Liver (tissue), 8 donors: ENCODE measurements at regions not wholly inside any gene's neighbourhood (a gene's known extent, or its start where the extent isn't known, plus 50 kb on each side); places are given as distances from the start of the nearest gene placed in this dataset.

Experiments
- DNase-seq: peaks from one replicate; pipeline ENCODE4 v3.0.0-alpha.2; 2017; ENCODE audit warnings: low spot score
- H3K27ac ChIP-seq, 2 donors: one replicate each; pipeline ENCODE4 v1.7.0; 2013; ENCODE audit warnings: inconsistent platforms in 2 of 2, low read length in 2 of 2, control low read depth in 1 of 2, low read depth in 1 of 2, mild to moderate bottlenecking in 1 of 2
- H3K27me3 ChIP-seq, 4 donors: one replicate each; pipeline versions ENCODE4 v1.6.1 to v1.7.0; 2013; ENCODE audit warnings: low read length in 3 of 4, inconsistent platforms in 1 of 4, mild to moderate bottlenecking in 1 of 4, moderate library complexity in 1 of 4; ENCODE audit not compliant: control insufficient read depth in 4 of 4, insufficient read depth in 4 of 4
- H3K36me3 ChIP-seq, 4 donors: one replicate each; pipeline versions ENCODE4 v1.6.1 to v1.7.0; 2013; ENCODE audit warnings: low read length in 3 of 4, mild to moderate bottlenecking in 3 of 4, low read depth in 1 of 4, moderate library complexity in 1 of 4; ENCODE audit not compliant: control insufficient read depth in 4 of 4, insufficient read depth in 3 of 4
- H3K4me1 ChIP-seq, 4 donors: one replicate each; pipeline versions ENCODE4 v1.6.1 to v1.7.0; 2013; ENCODE audit warnings: low read length in 3 of 4, mild to moderate bottlenecking in 3 of 4, moderate library complexity in 1 of 4; ENCODE audit not compliant: control insufficient read depth in 4 of 4, insufficient read depth in 4 of 4
- H3K4me3 ChIP-seq, 3 donors: one replicate each; pipeline versions ENCODE4 v1.6.1 to v1.7.0; 2013; ENCODE audit warnings: low read length in 3 of 3, control low read depth in 1 of 3, low read depth in 1 of 3, mild to moderate bottlenecking in 1 of 3
- H3K9ac ChIP-seq, 2 donors: one replicate each; pipeline ENCODE4 v1.7.0; 2013; ENCODE audit warnings: low read length in 2 of 2, mild to moderate bottlenecking in 2 of 2, moderate library complexity in 2 of 2, control low read depth in 1 of 2, low read depth in 1 of 2
- H3K9me3 ChIP-seq, 4 donors: one replicate each; pipeline versions ENCODE4 v1.6.1 to v1.7.0; 2013; ENCODE audit warnings: low read length in 3 of 4; ENCODE audit not compliant: control insufficient read depth in 4 of 4
- ATF3 ChIP-seq: IDR thresholded peaks from 2 replicates; pipeline ENCODE4 v1.6.1; 2016; ENCODE audit warnings: antibody characterized with exemption
- CTCF ChIP-seq: fragments of 150-350 bp; IDR thresholded peaks from 2 replicates; pipeline ENCODE4 v1.5.1; 2017; ENCODE audit warnings: improper control_type of control experiment, low read depth, low read length; ENCODE audit not compliant: missing input control
- EGR1 ChIP-seq, 2 donors: IDR thresholded peaks; 2 replicates each; pipeline ENCODE4 v1.6.1; 2016 to 2018; ENCODE audit warnings: antibody characterized with exemption in 2 of 2, low read depth in 2 of 2
- FOXA1 ChIP-seq: IDR thresholded peaks from 2 replicates; pipeline ENCODE4 v1.6.1; 2016; ENCODE audit warnings: antibody characterized with exemption
- FOXA2 ChIP-seq: IDR thresholded peaks from 2 replicates; pipeline ENCODE4 v1.6.1; 2016; ENCODE audit warnings: antibody characterized with exemption
- GABPA ChIP-seq, 2 donors: IDR thresholded peaks in 1 of 2; conservative IDR thresholded peaks in 1 of 2; 2 replicates each; pipeline ENCODE4 v1.6.1; 2016; ENCODE audit warnings: antibody characterized with exemption in 2 of 2, mild to moderate bottlenecking in 1 of 2, moderate library complexity in 1 of 2
- HNF4A ChIP-seq, 2 donors: conservative IDR thresholded peaks; 2 replicates each; pipeline ENCODE4 v1.6.1; 2016; ENCODE audit warnings: antibody characterized with exemption in 2 of 2, mild to moderate bottlenecking in 2 of 2
- HNF4G ChIP-seq: IDR thresholded peaks from 2 replicates; pipeline ENCODE4 v1.6.1; 2016; ENCODE audit warnings: antibody characterized with exemption
- JUND ChIP-seq, 2 donors: IDR thresholded peaks; 2 replicates each; pipeline ENCODE4 v1.6.1; 2016; ENCODE audit warnings: antibody characterized with exemption in 2 of 2
- MAX ChIP-seq: IDR thresholded peaks from 2 replicates; pipeline ENCODE4 v1.6.1; 2016; ENCODE audit warnings: antibody characterized with exemption
- NR2F2 ChIP-seq: IDR thresholded peaks from 2 replicates; pipeline ENCODE4 v1.6.1; 2016; ENCODE audit warnings: antibody characterized with exemption
- RAD21 ChIP-seq, 2 donors: IDR thresholded peaks; 2 replicates each; pipeline ENCODE4 v1.6.1; 2016; ENCODE audit warnings: antibody characterized with exemption in 2 of 2, mild to moderate bottlenecking in 2 of 2
- REST ChIP-seq: IDR thresholded peaks from 2 replicates; pipeline ENCODE4 v1.6.1; 2016; ENCODE audit warnings: antibody characterized with exemption, mild to moderate bottlenecking
- RXRA ChIP-seq, 2 donors: IDR thresholded peaks; 2 replicates each; pipeline ENCODE4 v1.6.1; 2017 to 2018; ENCODE audit warnings: antibody characterized with exemption in 2 of 2, mild to moderate bottlenecking in 1 of 2
- SP1 ChIP-seq: IDR thresholded peaks from 2 replicates; pipeline ENCODE4 v1.6.1; 2018; ENCODE audit warnings: antibody characterized with exemption, mild to moderate bottlenecking
- TAF1 ChIP-seq: conservative IDR thresholded peaks from 2 replicates; pipeline ENCODE4 v1.6.1; 2016; ENCODE audit warnings: antibody characterized with exemption, mild to moderate bottlenecking
- YY1 ChIP-seq: IDR thresholded peaks from 2 replicates; pipeline ENCODE4 v1.6.1; 2016; ENCODE audit warnings: antibody characterized with exemption, mild to moderate bottlenecking
- ZBTB33 ChIP-seq: IDR thresholded peaks from 2 replicates; pipeline ENCODE4 v1.6.1; 2016; ENCODE audit warnings: antibody characterized with exemption
- WGBS: extraction: QIAGEN DNeasy Blood & Tissue Kit; methylation state at CpG from one replicate; pipeline ENCODE4 v1.1.7; 2013; 5-methylcytosine and 5-hydroxymethylcytosine counted together
- donor health status: healthy.
- donor health status: healthy.
- donor health status: healthy.
- donor health status: healthy.
- donor health status: healthy.

- no peak for TF ChIP-seq REST
Observed at GRCh38 chr11:29026286-29026685, 918.1 kb downstream of the METTL15 start (continued).

GRCh38 chr11:29025001-29025400, 916.8 kb downstream of the METTL15 start:
- Histone ChIP-seq H3K4me3 (no peak overlapping the region), H3K36me3 (no peaks in the 10 kb centered on the region), H3K27me3 (no peaks in the 10 kb centered on the region), H3K9ac (no peak overlapping the region), H3K27ac (no peak overlapping the region), H3K9me3 (peaks cover 0 to 14% (median 2%) of the 10 kb centered on the region in 4 donors), H3K4me1 (no peaks in the 10 kb centered on the region)
- TF ChIP-seq RXRA (IDR thresholded peaks at IDR 0.05) (no peak), ATF3 (no peak), GABPA (IDR thresholded peaks at IDR 0.05 in 1 of 2, conservative IDR thresholded peaks at IDR 0.05 in 1 of 2) (no peak), SP1 (no peak), FOXA2 (no peak)
- DNase-seq = no peak
- 68% methylated on average over 3 of the region's 3 CpGs for WGBS

- TF ChIP-seq TAF1 = no peak
- TF ChIP-seq NR2F2 = no peak
- TF ChIP-seq HNF4G = no peak
- no peak for TF ChIP-seq ZBTB33
- no peak for TF ChIP-seq CTCF
- no peak for TF ChIP-seq RAD21 (IDR thresholded peaks at IDR 0.05)
- no peak for TF ChIP-seq EGR1 (IDR thresholded peaks at IDR 0.05; ENCODE audit: low read depth in 2 of 2)
- no peak for TF ChIP-seq JUND (IDR thresholded peaks at IDR 0.05)
- no peak for TF ChIP-seq FOXA2
- TF ChIP-seq HNF4A (conservative IDR thresholded peaks at IDR 0.05) = no peak
- no peak for TF ChIP-seq REST
- no peak for TF ChIP-seq GABPA (IDR thresholded peaks at IDR 0.05 in 1 of 2, conservative IDR thresholded peaks at IDR 0.05 in 1 of 2)
- TF ChIP-seq FOXA1 = no peak
- no peak for TF ChIP-seq SP1
- no peak for TF ChIP-seq ATF3
- TF ChIP-seq RXRA (IDR thresholded peaks at IDR 0.05) = no peak
- TF ChIP-seq YY1 = no peak
- TF ChIP-seq MAX = no peak
- Histone ChIP-seq H3K4me3 (no peak overlapping the region), H3K4me1 (no peaks in the 10 kb centered on the region), H3K36me3 (no peaks in the 10 kb centered on the region), H3K27me3 (no peaks in the 10 kb centered on the region), H3K27ac (no peak overlapping the region), H3K9ac (no peak overlapping the region), H3K9me3 (peaks cover 0 to 11% (median 2%) of the 10 kb centered on the region in 4 donors)
- WGBS = 82% methylated on average over 4 of the region's 4 CpGs
- no peak for DNase-seq
Observed at GRCh38 chr11:29024386-29024785, 916.2 kb downstream of the METTL15 start.
